ENCODE measurements at regions not wholly inside any gene's neighbourhood (a gene's known extent, or its start where the extent isn't known, plus 50 kb on each side); places are given as distances from the start of the nearest gene placed in this dataset.
"Not testable (repeated sequence)": the region's sequence is repeated elsewhere in the genome, so short reads cannot be mapped to it uniquely, and the experiment has no call there.

DNA sequence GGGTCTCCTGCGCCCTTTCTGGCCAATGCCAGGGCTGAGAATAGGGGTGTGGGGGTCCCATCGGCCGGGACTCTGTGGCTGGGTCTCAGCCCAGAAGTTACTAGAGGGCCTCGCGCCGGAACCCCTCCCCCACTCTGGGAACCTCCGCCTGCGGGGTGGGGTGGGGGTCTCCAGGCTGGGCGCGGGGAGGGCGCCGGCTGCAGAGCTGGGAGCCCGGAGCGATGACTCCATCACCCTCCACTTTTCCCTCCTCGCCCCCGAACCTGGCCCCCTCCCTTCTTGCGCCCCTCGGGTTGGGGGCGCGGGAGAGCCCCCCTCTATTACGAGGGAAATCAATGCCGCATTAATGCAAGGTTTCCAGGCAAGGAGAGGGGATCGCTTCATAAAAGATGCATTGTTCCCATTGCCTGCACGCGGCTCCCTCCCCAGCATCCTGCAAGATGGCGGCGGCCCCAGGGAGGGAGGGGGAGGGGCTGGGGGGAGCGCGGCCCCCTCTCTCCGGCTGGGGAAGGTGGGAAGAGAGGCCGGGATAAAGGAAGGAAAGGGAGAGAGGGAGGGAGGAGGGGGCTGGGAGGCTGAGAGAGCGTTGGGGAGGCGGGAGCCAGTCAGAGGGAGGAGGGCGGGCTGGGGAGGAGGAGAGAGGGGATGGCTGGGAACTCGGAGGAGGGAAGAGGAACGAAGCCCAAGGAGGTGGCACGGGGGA, 156.7 kb downstream of the CRLF3 start:
- not testable (repeated sequence) for H3K4me3 ChIP-seq (ENCODE audit: low read depth, low read length); DNase-seq (ENCODE audit: low read depth)

- not testable (repeated sequence) for H3K4me3 ChIP-seq (ENCODE audit: low read depth, low read length); DNase-seq (ENCODE audit: low read depth)
Observed at GRCh38 chr17:30666838-30667656, 157.4 kb downstream of the CRLF3 start.

DNA sequence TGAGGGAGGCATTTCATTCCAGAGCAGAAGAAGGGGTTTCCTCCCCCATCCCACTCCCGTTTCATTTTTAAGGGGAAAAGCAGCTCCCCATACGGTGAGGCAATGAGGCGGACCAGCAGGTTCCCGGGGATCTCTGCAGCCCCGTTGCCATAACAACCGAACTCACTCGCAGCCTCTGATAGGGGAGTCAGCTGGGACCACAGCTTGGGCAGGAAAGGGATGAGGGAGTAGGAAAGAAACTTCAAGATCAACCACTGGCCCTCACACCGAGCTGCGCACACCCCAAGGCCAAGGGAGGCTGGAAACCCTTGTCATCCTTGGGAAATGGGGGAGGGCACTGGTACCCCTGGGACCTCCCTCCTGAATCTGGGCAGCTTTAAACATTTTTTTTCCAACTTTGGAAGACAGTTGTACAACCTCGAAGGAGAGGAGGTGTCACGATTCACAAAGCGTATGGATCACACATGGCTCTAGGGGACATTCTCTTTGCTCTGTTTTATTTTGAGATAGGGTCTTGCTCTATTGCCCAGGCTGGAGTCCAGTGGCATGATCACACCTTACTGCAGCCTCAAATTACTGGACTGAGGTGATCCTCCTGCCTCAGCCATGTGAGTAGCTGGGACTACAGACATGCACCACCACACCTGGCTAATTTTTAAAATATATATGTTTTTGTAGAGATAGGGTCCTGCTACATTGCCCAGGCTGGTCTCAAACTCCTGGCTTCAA, 160.6 kb downstream of the CRLF3 start:
- not testable (repeated sequence) for H3K4me3 ChIP-seq (ENCODE audit: low read depth, low read length); DNase-seq (ENCODE audit: low read depth)

DNA sequence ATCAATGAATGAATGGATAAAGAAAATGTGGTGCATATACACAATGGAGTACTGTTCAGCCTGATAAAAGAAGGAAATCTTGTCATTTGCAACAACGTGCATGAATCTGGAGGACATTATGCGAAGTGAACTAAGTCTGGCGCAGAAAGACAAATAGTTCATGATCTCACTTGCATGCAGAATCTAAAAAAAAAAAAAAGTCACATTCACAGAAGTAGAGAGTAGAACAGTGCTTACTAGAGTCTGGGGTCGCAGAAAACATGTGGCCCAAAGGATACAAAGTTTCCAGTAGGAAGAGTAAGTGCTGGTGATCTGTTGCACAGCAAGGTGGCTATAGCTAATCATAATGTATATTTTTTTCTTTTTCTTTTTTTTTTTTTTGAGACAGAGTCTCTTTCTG, 167.3 kb downstream of the CRLF3 start:
- not testable (repeated sequence) for DNase-seq (ENCODE audit: low read depth); H3K4me3 ChIP-seq (ENCODE audit: low read depth, low read length)

- H3K4me3 ChIP-seq (ENCODE audit: low read depth, low read length); DNase-seq (ENCODE audit: low read depth): not testable (repeated sequence)
Observed at GRCh38 chr17:30653038-30653437, 171.5 kb downstream of the CRLF3 start.

- DNase-seq (ENCODE audit: low read depth), result not testable (repeated sequence)
Observed at GRCh38 chr17:30650149-30650548, 172.9 kb downstream of the GOSR1 start.

GRCh38 chr17:30648015-30648620, 170.9 kb downstream of the GOSR1 start:
- not testable (repeated sequence) for DNase-seq (ENCODE audit: low read depth); H3K4me3 ChIP-seq (ENCODE audit: low read depth, low read length)

More at GRCh38 chr17:30650149-30650548, 172.9 kb downstream of the GOSR1 start:
- not testable (repeated sequence) for H3K4me3 ChIP-seq (ENCODE audit: low read depth, low read length)

GRCh38 chr17:30645875-30646274, 168.7 kb downstream of the GOSR1 start:
- not testable (repeated sequence) for H3K4me3 ChIP-seq (ENCODE audit: low read depth, low read length); DNase-seq (ENCODE audit: low read depth)

DNA sequence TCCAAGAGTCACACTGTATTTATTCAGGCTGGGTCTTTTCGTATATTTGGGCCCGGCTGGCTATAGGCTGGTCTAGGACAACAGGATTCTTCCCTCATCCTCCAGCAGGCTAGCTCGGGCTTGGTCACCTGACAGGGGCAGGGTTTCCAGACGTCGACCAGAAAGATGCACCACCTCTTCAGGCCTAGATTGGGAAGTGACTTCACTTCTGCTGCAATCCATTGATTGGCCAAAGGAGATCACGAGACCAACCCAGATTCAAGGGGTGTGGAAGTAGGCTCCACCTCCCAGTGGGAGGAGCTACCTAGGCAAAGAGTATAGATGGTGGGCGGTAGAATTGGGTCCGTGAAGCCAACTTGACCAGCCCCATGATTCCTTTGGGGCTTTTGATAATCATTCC, 167.5 kb downstream of the GOSR1 start:
- not testable (repeated sequence) for DNase-seq (ENCODE audit: low read depth); H3K4me3 ChIP-seq (ENCODE audit: low read depth, low read length)

GRCh38 chr17:30644287-30644686, 167.1 kb downstream of the GOSR1 start:
- not testable (repeated sequence) for DNase-seq (ENCODE audit: low read depth); H3K4me3 ChIP-seq (ENCODE audit: low read depth, low read length)

- not testable (repeated sequence) for H3K4me3 ChIP-seq (ENCODE audit: low read depth, low read length); DNase-seq (ENCODE audit: low read depth)
Observed at GRCh38 chr17:30641428-30641827, 164.2 kb downstream of the GOSR1 start.

DNA sequence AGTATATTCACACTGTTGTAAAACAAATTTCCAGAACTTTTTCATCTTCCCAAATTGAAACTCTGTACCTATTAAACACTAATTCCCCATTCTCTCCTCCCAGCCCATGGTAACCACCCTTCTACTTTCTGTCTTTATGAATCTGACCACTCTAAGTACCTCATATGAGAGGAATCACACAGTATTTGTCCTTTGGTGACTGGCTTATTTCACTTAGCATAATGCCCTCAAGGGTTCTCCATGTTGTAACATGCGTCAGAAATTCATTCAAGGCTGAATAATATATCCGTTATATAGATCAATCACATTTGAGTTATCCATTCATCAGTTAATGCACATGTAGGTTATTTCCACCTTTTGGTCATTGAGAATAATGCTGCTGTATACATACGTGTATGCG, 162.2 kb downstream of the GOSR1 start:
- not testable (repeated sequence) for H3K4me3 ChIP-seq (ENCODE audit: low read depth, low read length); DNase-seq (ENCODE audit: low read depth)

- DNase-seq (ENCODE audit: low read depth); H3K4me3 ChIP-seq (ENCODE audit: low read depth, low read length): not testable (repeated sequence)
Observed at GRCh38 chr17:30638968-30639367, 161.8 kb downstream of the GOSR1 start.

DNA sequence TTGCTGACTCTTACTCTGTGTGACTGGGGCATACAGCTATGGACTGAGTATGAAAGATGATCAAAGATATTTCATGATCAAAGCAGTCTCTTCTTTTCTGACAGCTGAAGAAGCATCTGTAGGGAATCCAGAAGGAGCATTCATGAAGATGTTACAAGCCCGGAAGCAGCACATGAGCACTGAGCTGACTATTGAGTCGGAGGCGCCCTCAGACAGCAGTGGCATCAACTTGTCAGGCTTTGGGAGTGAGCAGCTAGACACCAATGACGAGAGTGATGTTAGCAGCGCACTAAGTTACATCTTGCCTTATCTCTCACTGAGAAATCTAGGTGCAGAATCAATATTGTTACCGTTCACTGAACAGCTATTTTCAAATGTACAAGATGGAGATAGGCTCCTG, 154.4 kb downstream of the GOSR1 start:
- DNase-seq (ENCODE audit: low read depth), result not testable (repeated sequence)

GRCh38 chr17:30625380-30625779, 148.2 kb downstream of the GOSR1 start:
- DNase-seq (ENCODE audit: low read depth); H3K4me3 ChIP-seq (ENCODE audit: low read depth, low read length): not testable (repeated sequence)

More for the DNA sequence above, 154.4 kb downstream of the GOSR1 start:
- not testable (repeated sequence) for H3K4me3 ChIP-seq (ENCODE audit: low read depth, low read length)

- H3K4me3 ChIP-seq (ENCODE audit: low read depth, low read length), result not testable (repeated sequence)
Observed at GRCh38 chr17:30624180-30624579, 147.0 kb downstream of the GOSR1 start.

GRCh38 chr17:30609682-30610081, 132.5 kb downstream of the GOSR1 start:
- DNase-seq (ENCODE audit: low read depth); H3K4me3 ChIP-seq (ENCODE audit: low read depth, low read length): not testable (repeated sequence)

More at GRCh38 chr17:30624180-30624579, 147.0 kb downstream of the GOSR1 start:
- DNase-seq (ENCODE audit: low read depth), result not testable (repeated sequence)

All from NB4 (cell line).